ENCODE measurements at regions not wholly inside any gene's neighbourhood (a gene's known extent, or its start where the extent isn't known, plus 50 kb on each side); places are given as distances from the start of the nearest gene placed in this dataset.

DNA sequence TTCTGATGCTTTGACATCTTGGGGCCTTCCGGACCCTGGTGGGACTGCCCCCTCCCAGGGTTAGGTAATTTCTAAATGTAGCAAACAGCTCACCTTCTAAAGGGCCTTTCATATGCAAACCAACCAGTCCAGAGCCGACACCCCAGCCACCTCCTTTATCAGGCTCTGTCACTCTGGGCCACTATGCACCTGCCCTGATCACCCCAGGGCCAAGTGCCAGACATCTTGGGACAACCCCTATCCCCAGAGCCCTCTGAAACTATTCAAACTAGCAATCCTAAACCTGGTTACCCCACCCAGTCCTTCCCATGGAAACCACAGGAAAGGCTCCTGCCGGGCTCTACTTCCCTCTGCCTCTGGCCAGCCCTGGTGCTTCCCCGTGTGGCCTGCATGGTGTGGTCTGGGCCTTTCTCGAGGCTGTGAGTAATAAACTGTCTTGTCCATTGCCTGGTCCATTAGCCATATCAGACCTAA lies 91.2 kb upstream of the TNRC6C start:
- DNase-seq = no peak

DNA sequence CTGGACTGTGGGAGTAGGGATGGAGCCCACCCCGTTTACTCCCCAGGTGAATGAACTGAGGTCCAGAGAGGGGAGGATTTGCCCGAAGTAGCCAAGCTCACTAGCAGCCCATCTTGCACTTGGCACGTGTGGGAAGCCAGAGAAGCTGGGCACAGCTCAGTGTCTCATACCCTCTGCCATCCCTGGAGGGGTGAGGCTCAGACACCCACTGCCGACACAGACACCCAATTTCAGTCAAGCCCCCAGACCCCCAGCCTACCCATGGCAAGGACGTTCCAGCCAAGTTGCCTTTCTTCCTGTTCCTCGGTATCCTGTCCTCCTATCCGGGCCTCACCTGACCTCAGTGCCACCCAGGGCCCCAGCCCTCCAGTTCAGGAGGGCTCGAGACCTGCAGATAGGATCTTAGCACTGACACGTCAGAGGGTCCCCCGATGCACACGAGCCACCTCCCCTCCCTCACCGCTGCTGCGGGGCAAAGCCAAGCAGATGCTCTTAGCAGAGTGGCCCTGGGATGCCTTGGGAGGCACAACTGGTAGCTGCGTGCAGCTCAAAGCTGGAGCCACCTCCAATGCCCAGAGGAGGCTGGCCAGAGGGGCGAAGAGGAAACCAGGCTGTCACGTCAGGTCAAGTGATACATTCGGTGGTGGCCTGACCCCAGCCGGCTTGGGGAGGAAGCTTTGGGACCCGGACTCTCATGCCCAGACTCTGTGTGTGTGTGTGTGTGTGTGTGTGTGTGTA lies 90.4 kb upstream of the TNRC6C start:
- DNase-seq = no peak

DNA sequence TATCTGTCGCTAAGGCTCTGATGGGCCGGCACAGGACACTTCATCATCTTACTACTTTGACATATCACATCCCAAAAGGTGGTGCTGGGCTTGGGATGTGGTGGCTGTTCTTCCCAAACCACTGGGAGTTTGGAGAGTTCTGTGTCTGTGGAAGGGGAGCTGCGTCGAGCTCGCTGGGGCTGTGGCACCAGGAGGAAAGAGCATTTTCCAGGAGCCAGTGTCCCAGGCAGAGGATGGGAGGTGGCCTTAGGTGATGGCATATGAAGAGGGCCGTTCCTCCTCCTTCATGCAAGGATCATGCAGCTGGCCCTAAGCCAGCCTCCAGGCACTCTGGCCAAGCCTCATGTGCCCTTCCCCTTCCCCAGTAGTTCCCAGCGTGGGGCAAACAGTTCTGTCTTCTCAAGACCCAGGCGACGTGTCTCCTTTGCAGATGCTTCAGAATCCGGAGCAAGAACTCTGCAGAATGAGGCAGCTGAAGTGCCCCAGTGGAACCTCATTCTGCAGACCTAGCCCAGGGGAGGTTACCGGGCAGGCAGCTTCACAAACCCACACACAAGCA lies 89.4 kb upstream of the TNRC6C start:
- no peak for DNase-seq

DNA sequence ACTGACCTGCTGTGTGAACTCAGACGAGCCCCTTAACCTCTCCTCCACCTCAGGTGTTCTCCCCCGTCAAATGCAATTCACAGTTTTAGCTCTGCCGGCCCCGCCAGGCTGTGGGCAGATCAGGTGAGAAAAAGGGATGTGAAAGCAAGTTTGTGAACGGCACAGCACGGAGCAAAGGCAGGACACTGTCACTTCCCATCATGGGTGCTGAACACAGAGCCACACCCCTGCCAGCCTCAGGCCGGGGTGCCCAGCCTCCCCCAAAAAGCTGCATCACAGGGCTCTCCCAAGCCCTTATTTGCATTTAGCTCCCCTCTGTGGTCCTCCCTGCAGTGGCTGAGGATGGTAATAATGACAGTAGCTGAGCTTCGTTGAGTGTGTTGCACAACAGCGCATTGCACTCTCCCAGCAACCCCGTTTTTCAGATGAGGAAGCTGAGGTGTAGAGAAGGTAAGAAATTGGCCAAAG lies 88.8 kb upstream of the TNRC6C start:
- DNase-seq = no peak

DNA sequence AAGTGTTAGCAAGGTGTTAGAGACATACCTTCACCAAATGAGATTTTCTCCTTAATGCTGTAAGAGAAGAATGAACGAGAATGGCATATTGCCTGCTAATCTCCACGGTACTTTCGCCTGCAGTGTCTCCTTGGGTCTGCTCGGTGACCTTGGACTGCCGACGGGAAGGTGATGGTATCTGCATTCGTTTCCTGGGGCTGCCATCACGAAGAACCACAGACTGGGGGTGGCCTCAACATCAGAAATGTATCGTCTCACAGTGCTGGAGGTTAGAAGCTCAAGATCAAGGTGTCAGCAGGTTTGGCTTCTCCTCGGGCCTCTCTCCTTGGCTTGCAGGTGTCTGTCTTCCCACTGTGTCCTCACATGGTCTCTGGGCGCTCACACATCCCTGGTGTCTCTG lies 86.3 kb upstream of the TNRC6C start:
- no peak for DNase-seq

DNA sequence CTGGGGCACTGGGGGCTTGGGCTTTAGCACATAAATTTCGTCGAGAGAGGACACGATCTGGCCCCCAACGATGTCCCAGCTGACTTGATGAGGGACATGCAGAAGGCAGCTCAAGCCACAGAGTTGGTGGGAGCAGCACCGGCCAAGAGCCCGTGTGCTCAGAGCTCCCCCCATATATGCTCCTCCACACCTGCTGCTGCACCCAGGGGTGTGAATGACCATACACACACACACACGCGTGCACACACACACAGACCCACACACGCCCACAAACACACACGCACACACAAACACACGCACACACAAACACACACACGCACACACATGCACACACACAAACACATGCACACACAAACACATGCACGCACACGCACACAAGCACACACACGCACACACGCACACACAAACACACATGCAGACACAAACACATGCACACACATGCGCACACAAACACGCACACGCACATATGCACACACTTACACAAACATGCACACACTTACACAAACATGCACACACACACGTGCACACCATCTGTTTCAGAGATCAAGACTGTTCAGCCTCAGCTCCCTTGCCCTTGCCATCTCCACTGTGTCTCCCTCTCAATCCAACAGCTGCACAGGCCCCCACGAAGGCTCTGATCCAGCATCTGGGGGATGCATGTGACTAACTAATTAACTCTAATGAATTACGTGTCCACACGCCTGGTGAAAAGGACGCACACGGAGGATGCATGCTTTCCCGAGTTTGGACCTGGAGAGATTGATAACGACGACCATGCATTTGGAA lies 85.6 kb upstream of the TNRC6C start:
- peak; percentile 80 for DNase-seq

DNA sequence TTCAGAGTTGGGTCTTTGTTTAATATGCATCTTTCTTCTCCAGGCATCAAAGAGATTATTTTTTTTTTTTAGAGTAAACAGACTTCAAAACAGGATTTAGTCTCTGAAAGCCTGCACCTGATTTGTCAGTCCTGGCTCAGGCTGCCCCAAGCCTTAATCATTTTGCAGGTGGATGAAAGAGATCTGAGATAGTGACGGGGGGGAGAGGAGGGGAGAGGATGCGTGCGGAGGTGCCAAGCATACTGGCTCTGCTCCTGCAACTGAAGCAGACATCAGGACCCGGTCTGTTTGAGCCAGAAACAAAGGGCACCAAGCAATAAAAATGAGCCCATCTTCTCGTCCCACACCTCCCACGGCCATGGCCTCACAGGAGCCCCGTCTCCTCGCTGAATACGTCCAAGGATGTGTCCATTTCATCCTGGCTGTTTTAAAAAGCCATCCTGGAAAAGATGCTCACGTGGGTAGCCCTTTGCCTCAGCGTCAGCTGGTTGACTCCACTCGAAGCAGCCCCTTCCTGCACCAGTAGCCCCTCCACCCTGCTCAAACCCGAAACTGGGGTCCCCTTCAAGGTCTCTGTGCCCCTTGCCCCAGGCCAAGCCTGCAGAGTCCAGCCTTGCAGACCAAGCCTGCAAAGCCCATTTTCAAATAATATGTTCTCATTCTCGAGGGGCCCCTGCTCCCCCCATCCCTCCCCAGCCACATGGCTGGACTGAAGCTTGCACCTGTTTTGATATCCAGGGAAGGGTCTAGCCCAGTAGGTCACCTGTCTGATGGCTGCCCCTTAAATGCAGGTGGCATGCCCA lies 84.8 kb upstream of the TNRC6C start:
- peak; percentile 72 for DNase-seq

DNA sequence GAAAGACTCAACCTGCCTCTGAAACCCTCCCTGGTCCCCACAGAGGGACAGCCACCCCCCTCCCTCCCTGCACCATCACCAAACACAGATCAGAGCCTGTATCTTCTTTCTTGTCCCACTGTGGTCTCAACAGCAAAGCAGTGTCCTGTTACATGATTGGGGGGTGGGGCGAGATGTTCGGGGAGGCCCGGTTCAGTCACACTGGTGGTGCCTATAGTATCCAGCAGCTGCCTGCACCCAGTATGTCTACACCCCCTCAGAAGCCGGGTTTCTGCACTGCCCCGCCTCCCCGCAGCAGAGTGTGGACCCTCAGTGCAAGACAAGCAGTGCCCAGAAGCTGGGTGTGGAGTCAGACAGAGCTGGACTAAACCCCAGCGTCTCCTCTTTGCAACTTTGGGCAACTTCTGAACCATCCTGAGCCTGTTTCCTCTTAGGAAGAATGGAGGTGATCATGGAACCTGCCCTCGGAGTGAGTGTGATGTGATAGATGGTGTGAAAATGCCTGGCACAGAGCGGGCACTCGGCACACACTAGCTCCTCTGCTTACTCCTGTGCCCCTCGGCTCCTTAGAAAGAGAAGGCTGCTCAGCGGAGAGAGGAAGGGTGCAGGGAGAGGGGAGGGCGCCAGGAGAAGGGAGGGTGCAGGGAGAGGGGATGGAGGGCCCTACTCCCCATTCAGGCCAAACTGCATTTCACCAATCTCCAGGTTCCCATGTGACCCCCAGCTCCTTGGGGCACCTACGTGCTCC lies 84.0 kb upstream of the TNRC6C start:
- no peak for DNase-seq

DNA sequence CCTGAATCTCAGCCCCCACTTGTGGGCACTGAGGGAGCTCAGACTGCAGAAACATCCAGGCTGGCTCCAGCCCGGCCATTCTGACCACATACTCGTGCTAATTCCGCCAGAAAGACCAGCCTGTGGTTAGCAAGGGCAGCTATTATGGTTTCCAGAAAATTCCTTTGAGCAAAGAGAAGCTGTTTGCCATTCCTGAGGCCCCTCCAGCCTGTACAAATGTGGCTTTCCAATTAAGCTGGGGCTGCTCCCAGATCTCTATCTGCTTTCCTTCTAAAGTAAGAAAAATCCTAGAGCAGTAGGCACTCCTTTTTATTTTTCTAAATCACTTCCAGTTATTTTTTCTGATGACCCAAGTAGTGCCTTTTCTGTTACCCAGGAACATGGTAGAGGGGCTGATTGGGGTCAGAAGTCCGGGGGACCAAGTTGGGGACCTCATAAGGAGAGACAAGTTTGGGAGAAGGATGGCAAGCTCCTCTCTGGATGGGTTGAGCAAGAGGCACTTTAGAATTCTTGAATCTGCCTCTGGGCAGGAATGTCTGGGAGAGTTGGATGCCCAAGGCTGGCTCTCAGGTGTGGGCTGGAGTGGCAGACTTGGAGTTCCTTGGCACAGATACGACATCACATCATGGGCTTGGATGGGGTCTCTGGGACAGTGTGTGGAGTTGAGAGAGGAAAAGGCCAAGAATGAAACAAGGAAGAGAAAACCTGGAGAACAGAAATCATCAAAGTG lies 83.3 kb upstream of the TNRC6C start:
- no peak for DNase-seq

DNA sequence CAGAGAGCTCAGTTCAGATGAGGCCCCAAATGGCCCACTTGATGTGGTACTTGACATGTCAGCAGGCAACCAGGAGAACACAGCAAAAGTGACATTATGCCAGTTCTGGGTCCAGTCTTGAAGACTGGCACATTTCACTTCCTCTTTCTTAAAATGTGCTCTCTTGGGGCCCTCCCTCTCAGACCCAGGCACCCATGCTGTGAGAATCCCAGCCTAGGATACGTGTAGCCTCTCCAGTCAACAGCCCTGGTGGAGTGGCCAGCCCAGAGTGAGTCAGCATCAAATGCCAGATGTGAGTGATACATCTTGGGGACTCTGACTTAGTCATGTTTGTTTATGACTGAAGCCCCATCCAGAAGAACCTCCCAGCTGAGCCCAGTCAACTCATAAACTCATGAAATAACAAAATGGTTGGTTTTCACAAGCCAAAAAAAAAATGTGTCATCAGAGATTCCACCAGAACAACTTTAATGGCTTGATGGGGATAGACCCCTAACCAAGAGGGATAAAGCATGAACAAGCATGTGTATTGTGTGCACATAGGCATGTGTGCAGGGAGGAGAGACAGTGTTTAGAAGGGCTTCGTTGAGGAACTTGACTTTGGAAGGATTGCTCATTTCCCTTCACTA lies 82.5 kb upstream of the TNRC6C start:
- DNase-seq = no peak

DNA sequence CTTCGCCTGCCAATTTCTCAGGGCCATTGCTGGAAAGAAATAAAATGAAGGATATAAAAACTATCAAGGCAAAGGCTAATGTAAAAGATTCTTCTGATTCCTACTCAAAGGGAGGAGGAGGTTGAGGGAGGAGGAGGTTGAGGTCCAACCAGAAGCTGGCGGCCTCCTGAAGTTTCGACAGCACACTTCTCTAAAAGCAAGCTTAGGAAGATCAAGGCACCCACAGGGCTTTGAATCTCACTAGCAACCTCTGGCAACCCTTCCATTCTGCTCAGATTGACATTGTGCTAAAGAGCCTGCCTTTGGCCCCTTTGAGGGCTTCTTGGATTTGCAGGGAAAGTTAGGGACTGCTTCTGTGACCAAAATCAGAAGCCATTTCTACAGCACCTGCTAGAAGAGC lies 81.5 kb upstream of the TNRC6C start:
- no peak for DNase-seq

DNA sequence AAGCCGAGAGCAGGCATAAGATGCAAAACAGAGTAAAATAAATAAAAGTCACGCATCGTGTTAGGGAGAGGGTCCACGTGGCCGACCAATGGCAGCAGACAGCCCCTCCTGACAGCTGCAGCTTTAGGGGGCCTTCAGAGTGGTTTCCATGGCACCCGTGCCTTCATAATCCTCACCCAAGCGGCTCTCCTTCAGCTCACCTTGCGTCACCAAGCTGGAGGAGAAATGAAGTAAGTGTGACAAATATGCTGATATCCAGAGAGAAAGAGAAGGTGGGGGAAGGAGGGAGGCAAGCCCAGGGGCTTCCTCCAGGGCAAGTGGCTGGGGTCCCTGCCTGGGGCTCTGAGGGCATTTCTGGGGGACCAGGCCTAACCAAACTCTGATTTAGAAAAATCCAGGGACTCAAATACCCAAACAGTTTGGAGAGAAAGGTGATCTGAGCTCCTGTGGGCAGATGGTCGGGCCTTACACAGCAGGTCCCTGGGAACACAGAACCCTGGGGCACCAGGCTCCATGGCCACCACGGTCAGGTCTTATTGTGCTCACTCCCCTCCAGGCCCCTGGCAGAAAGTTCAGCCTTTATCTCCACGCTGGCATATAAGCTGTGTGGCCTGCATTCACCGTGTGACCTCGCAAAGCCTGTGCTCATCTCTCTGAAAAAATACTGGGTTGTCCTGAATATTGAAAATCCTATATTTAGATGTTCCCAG lies 80.7 kb upstream of the TNRC6C start:
- DNase-seq = no peak

DNA sequence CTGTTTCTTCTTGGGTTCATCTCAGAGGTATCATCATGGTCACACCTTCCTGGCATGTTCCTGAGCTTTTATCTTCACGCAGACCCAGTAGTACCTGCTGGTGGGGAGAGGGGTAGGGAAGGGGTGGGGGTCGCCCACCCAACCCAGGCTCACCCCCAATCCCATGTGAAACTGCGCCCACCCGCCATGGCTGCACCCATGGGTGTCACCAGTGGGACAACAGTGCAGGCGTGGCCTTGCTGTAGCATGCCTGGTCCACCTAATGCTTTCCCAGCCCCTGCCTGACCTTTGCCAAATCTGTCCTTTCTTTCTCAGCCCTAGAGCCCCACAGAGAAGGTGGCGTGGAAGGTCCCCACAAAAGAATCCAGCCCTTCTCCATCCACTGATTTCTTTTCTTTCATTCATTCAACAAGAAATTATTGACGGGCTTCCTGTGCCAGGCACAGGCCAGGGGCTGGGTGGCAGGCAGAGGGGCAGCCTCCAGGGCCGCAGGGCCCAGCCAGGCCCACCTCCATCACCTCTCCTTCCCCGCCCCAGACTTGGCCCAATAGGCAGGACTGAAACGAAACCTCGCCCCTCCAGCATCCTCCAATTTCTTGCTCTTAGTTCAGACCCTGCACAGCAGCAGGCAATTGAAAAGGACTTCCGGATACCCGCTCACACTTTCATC lies 79.1 kb upstream of the TNRC6C start:
- DNase-seq = no peak

DNA sequence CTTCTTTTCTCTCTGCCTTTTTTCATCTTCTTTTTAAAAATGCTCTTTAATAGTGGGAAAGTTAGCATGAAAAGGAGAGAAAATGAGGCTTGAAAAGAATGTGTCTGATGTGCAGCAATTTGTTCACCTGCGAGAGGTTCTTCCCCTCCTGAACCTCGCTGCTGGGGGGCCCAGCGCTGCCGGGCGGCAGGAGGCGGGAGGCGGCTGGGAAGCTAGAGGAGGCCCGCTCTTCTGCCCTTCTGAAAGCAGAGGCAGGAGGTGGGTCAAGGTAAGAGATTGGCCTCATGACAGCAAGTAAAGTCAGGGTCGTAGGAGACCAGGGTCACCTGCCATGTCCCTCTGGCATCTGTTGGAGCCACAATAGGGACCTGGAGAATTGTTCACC lies 78.6 kb upstream of the TNRC6C start:
- DNase-seq = no peak

DNA sequence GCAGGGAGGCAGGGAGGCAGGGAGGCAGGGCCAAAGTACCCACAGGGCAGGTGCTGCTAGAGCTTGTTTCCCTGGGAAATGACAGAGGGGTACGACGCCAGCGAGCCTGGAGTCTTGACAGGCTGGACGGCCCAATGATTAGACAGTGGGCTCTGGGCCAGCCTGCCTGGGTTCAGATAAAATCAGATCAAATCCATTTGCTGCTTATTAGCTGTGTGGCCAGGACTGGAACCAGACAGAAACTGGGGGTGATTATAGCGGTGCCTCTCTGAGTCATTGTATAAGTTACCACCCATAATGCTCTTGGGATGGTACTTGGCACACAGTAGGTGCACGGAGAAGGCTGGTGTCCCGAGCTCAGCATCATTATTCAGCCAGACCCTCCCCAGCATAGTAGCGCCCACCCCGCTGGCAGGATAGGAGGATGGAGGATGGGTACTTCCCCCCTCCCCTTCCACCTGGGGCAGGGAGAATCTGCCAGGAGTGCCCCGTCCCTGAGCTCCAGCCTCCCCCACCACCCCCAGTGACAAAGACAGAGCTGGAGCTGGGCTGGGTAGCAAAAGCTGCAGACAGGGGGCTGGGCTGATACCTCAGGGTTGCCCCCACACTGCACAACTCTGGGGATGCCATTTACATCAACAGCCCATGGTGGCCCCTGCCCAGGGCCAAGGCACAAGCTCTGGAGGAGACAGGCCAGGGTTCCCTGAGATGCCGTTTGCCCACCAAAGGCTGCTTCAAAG lies 77.6 kb upstream of the TNRC6C start:
- DNase-seq = no peak

DNA sequence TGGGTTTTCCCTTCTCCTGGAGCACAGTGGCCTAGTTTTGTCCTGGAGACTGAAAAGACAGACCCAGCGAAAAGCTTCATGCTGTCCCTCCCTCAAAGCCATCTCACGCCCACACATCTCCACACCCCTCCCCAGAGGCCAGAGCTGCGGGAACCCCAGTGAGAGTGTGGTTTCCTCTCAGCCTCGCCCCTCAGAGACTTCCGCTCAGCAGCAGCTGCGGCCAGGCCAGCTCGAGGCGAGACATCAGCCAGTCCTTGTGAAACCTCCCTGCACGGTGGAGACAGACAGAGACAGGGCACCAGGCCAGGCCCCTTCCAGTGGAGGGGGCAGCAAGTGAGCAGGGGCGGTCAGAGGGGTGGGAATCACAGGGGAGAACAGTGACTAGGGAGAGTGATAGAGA lies 77.0 kb upstream of the TNRC6C start:
- no peak for DNase-seq

DNA sequence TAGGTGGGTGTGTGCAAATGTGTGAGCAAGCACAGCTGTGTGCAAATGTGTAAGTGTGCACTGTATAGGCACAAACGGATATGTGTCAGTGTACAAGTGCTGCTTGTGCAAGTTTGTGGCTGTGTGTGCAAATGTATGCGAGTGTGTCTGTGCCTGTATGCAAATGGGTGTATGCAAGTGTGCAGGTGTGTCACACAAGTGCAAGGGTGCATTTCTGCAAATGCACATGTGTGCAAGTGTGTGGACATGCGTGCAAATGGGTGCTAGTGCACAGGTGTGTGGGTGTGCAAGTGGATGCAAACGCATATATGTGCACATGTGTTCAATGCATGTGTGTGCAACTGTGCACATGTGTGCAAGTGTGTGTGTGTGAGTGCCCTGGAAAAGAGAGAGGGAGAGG lies 76.5 kb upstream of the TNRC6C start:
- DNase-seq = no peak

DNA sequence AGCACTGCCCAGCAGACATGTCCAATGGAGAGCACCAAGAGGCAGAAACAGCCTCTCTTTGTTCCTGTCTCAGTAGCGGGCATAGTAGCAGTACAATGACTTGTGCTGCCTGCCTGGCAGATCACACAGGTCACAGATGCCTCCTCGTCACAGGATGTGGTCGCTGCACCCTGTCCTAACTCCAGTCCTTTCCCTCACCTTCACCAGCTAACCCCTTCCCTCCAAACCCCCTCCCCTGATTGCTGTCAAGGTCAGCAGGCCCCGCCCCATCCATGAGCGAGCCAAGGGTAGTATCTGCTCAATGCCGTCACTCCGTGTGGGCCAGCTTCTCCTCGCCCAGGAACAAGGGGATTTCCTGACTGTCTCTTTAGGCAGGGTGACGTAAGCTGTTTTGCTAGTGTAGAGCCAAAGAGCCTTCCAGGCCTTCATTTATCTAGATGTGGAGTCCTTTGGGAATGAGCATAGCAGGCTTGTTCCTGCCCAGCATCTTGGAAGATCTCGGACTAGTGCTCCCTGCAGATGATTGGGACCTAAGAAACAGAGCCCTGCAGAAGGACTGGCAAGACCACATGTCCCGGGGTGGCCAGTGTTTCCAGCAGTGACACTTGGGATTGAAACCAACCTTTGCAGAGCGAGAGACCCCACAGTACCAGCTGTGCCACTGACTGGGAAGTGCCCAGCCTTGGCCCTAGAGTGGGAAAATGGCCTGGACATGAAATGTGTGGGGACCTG lies 75.9 kb upstream of the TNRC6C start:
- DNase-seq = peak; percentile 15

Measured in NCI-H2171 treated with DMSO at 0.1 percent for 48 hours (cell line).